ENCODE measurements at regions not wholly inside any gene's neighbourhood (a gene's known extent, or its start where the extent isn't known, plus 50 kb on each side); places are given as distances from the start of the nearest gene placed in this dataset.

GRCh38 chr7:156019308-156019707 is 207.0 kb upstream of the SHH start:
- H3K4me3 ChIP-seq: no peak overlapping the region
- H3K9me3 ChIP-seq: peaks cover 0 to 4% of the 10 kb centered on the region in 2 donors
- DNase-seq (ENCODE audit: low spot score in 2 of 2): no peak
- TF ChIP-seq CTCF (IDR thresholded peaks at IDR 0.05): no peak
- no peaks in the 10 kb centered on the region for H3K4me1 ChIP-seq
- H3K36me3 ChIP-seq: no peaks in the 10 kb centered on the region
- H3K27ac ChIP-seq: no peak overlapping the region
- intact Hi-C loops (cut with DNase I): no loop called here
- no peaks in the 10 kb centered on the region for H3K27me3 ChIP-seq

DNA sequence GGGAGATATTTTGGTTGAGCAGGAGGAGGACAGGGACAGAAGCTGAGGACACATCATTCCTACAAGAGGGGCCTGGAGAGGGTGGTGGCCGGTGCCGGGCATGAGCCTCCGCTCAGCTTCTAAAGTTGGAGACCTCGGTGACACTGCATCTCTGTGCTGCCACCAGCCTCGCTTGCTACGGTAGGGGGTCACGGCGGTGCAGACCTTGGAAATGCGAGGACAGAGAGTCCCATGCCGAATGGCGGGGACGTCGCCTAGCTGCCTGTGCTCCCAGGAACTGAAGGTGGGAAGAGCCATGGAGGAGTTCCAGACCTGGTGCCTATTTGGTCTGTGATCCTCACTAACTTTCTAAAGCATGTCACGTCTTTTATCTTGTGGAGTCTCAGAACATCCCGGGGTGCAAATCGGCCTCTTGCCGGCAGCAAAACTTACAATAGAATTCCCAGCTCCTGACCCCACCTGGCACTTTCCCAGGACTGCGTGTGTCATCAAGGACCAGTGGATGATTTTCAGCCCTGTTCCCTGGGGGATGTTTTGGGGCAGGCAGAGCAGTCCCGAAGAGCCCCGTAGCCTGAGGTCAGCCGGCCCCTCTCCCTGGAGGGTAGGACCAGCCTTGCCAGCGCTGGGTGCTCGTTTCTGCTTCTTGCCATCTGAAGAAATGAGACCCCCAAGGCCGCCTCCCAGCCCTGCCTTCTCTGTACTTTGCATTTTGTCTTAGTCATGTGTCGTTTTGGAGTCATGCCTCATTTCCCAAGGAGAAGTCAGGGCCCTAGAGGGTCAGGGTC is 205.8 kb upstream of the SHH start:
- TF ChIP-seq CTCF (IDR thresholded peaks at IDR 0.05): no peak
- intact Hi-C loops (cut with DNase I): no loop called here
- Histone ChIP-seq H3K4me3 (no peak overlapping the region), H3K9me3 (peaks cover 0 to 4% of the 10 kb centered on the region in 2 donors), H3K27ac (no peak overlapping the region), H3K36me3 (no peaks in the 10 kb centered on the region), H3K4me1 (no peaks in the 10 kb centered on the region), H3K27me3 (no peaks in the 10 kb centered on the region)
- no peak for DNase-seq (ENCODE audit: low spot score in 2 of 2)

- intact Hi-C loops (cut with DNase I): no loop called here
- DNase-seq (ENCODE audit: low spot score in 2 of 2): peak in 1 of 2 donors; percentile 51
- TF ChIP-seq CTCF (IDR thresholded peaks at IDR 0.05): no peak
- peaks cover 0 to 4% of the 10 kb centered on the region in 2 donors for H3K9me3 ChIP-seq
- H3K4me3 ChIP-seq: no peak overlapping the region
- H3K4me1 ChIP-seq: no peaks in the 10 kb centered on the region
- no peaks in the 10 kb centered on the region for H3K36me3 ChIP-seq
- no peak overlapping the region for H3K27ac ChIP-seq
- no peaks in the 10 kb centered on the region for H3K27me3 ChIP-seq
Observed at GRCh38 chr7:156017431-156017830, 205.2 kb upstream of the SHH start.

GRCh38 chr7:156015237-156016020 is 203.2 kb upstream of the SHH start:
- DNase-seq (ENCODE audit: low spot score in 2 of 2): no peak
- Histone ChIP-seq H3K4me1 (no peaks in the 10 kb centered on the region), H3K27ac (no peak overlapping the region), H3K36me3 (no peaks in the 10 kb centered on the region), H3K9me3 (peaks cover 0 to 4% of the 10 kb centered on the region in 2 donors), H3K4me3 (no peak overlapping the region), H3K27me3 (no peaks in the 10 kb centered on the region)
- no peak for TF ChIP-seq CTCF (IDR thresholded peaks at IDR 0.05)
- intact Hi-C loops (cut with DNase I): no loop called here

DNA sequence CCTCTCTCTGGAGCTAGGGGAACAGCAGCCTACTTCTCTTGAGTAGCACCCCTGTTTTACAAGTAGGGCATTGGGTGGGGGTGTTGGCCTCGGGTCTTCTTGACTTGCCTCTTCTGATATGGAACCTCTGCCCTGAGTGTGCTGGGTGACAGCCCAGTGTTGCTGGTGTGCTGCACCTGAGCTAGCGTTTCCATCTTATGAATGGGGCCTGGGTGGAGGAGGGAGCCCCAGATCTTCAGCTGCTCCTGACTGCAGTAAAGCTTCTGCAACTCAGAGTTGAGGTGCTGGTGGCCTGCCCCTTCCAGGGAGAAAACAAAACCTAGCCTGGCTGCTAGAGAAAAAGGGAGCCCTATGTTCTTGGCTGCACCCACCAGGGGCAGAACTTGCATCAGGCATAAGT is 202.5 kb upstream of the SHH start:
- Histone ChIP-seq H3K4me1 (no peaks in the 10 kb centered on the region), H3K27ac (no peak overlapping the region), H3K36me3 (no peaks in the 10 kb centered on the region), H3K9me3 (peaks cover 0 to 4% of the 10 kb centered on the region in 2 donors), H3K27me3 (no peaks in the 10 kb centered on the region), H3K4me3 (no peak overlapping the region)
- no peak for TF ChIP-seq CTCF (IDR thresholded peaks at IDR 0.05)
- DNase-seq (ENCODE audit: low spot score in 2 of 2): no peak
- intact Hi-C loops (cut with DNase I): no loop called here
